Esophagus squamous epithelium (tissue), 5 donors: ENCODE measurements at regions not wholly inside any gene's neighbourhood (a gene's known extent, or its start where the extent isn't known, plus 50 kb on each side); places are given as distances from the start of the nearest gene placed in this dataset.
A peak's percentile ranks its signal among the peaks of the same experiment; 100 is the strongest.

Experiments used
- DNase-seq: peaks from one replicate; lab custom pipeline; 2025; lab: John Stamatoyannopoulos, UW
- H3K27ac ChIP-seq, 4 donors: fragments of 200-600 bp; sonication (generic); one replicate each; pipeline ENCODE4 v1.5.1; 2016 to 2019; ENCODE audit warnings: mild to moderate bottlenecking in 1 of 4
- H3K27me3 ChIP-seq, 4 donors: fragments of 200-600 bp; sonication (generic); 1 replicate in 3 of 4; 2 replicates in 1 of 4; pipeline versions ENCODE4 v1.5.1 to v1.6.0; 2017 to 2021; ENCODE audit warnings: antibody characterized with exemption in 1 of 4
- H3K36me3 ChIP-seq, 3 donors: fragments of 200-600 bp; sonication (generic); one replicate each; pipeline ENCODE4 v1.5.1; 2016 to 2019
- H3K4me1 ChIP-seq, 3 donors: fragments of 200-600 bp; sonication (generic); one replicate each; pipeline ENCODE4 v1.5.1; 2017 to 2019
- H3K4me3 ChIP-seq, 4 donors: fragments of 200-600 bp; sonication (generic); 1 replicate in 3 of 4; 2 replicates in 1 of 4; pipeline ENCODE4 v1.5.1; 2016 to 2019; ENCODE audit warnings: mild to moderate bottlenecking in 2 of 4, moderate library complexity in 1 of 4
- H3K9me3 ChIP-seq, 3 donors: fragments of 200-600 bp; sonication (generic); one replicate each; pipeline ENCODE4 v1.5.1; 2016 to 2019
- CTCF ChIP-seq, 6 experiments: fragments of 450-650 bp in 4 of 6; fragments of 200-600 bp in 2 of 6; sonication (generic) in 2 of 6; IDR thresholded peaks; one replicate each; pipeline ENCODE4 v1.5.1; 2016 to 2019; ENCODE audit warnings: antibody characterized with exemption in 6 of 6, mild to moderate bottlenecking in 4 of 6, moderate library complexity in 4 of 6
- POLR2A ChIP-seq, 4 donors: fragments of 450-650 bp; IDR thresholded peaks; one replicate each; pipeline ENCODE4 v1.6.1; 2017; ENCODE audit warnings: antibody characterized with exemption in 4 of 4, mild to moderate bottlenecking in 4 of 4, moderate library complexity in 3 of 4
- WGBS, 2 donors: methylation state at CpG; one replicate each; pipeline ENCODE4 v1.1.5; 2018; 5-methylcytosine and 5-hydroxymethylcytosine counted together
- intact Hi-C: fragments of 100-400 bp; cut with DNase I; formaldehyde crosslinking; loops from one replicate; pipeline ENCODE4 v1.15.0; 2022
- donor health status: DM: yes; HTN: yes; CAD: no.

GRCh38 chr20:24153101-24154040, 164.8 kb upstream of the GGTLC1 start:
- Histone ChIP-seq H3K27ac (no peak overlapping the region), H3K27me3 (peaks cover 0 to 10% (median 0%) of the 10 kb centered on the region in 4 donors), H3K36me3 (no peaks in the 10 kb centered on the region), H3K4me1 (no peaks in the 10 kb centered on the region), H3K4me3 (no peak overlapping the region), H3K9me3 (no peaks in the 10 kb centered on the region)
- TF ChIP-seq POLR2A (IDR thresholded peaks at IDR 0.05), result no peak
- no peak for TF ChIP-seq CTCF (IDR thresholded peaks at IDR 0.05)
- intact Hi-C loops, result no loop called here
- DNase-seq, result no peak
- 78 to 81% methylated on average over 15 of the region's 15 CpGs for WGBS, 2 donors

GRCh38 chr20:24151621-24152294, 163.2 kb upstream of the GGTLC1 start:
- Histone ChIP-seq H3K27ac (no peak overlapping the region), H3K4me3 (no peak overlapping the region), H3K9me3 (no peaks in the 10 kb centered on the region), H3K36me3 (no peaks in the 10 kb centered on the region), H3K27me3 (peaks cover 0 to 10% (median 0%) of the 10 kb centered on the region in 4 donors), H3K4me1 (no peaks in the 10 kb centered on the region)
- no peak for TF ChIP-seq POLR2A (IDR thresholded peaks at IDR 0.05)
- no peak for TF ChIP-seq CTCF (IDR thresholded peaks at IDR 0.05)
- no peak for DNase-seq
- 75 to 81% methylated on average over 5 of the region's 6 CpGs for WGBS, 2 donors
- intact Hi-C loops, result no loop called here

GRCh38 chr20:24150406-24150805, 161.8 kb upstream of the GGTLC1 start:
- WGBS, 2 donors, result 100% methylated on average over 1 of the region's 7 CpGs; no CpG with 5 or more reads in 1 of the 2 donors
- Histone ChIP-seq H3K27me3 (peaks cover 0 to 3% (median 0%) of the 10 kb centered on the region in 4 donors), H3K9me3 (no peaks in the 10 kb centered on the region), H3K4me3 (no peak overlapping the region), H3K36me3 (no peaks in the 10 kb centered on the region), H3K4me1 (no peaks in the 10 kb centered on the region), H3K27ac (no peak overlapping the region)
- intact Hi-C loops, result no loop called here
- DNase-seq, result no peak
- no peak for TF ChIP-seq CTCF (IDR thresholded peaks at IDR 0.05)
- TF ChIP-seq POLR2A (IDR thresholded peaks at IDR 0.05), result no peak

- Histone ChIP-seq H3K4me1 (no peaks in the 10 kb centered on the region), H3K36me3 (no peaks in the 10 kb centered on the region), H3K4me3 (no peak overlapping the region), H3K9me3 (no peaks in the 10 kb centered on the region), H3K27me3 (no peaks in the 10 kb centered on the region), H3K27ac (no peak overlapping the region)
- TF ChIP-seq POLR2A (IDR thresholded peaks at IDR 0.05) (no peak), CTCF (IDR thresholded peaks at IDR 0.05) (peak in 1 of 6 experiments; percentile 42)
- 59 to 70% methylated on average over 7 to 10 of the region's 10 CpGs for WGBS, 2 donors
- intact Hi-C loops, result no loop called here
- no peak for DNase-seq
Measured at GRCh38 chr20:24149881-24150307, 161.3 kb upstream of the GGTLC1 start.

- Histone ChIP-seq H3K27ac (no peak overlapping the region), H3K4me1 (no peaks in the 10 kb centered on the region), H3K27me3 (no peaks in the 10 kb centered on the region), H3K36me3 (no peaks in the 10 kb centered on the region), H3K9me3 (no peaks in the 10 kb centered on the region), H3K4me3 (no peak overlapping the region)
- intact Hi-C loops, result no loop called here
- TF ChIP-seq POLR2A (IDR thresholded peaks at IDR 0.05) (no peak), CTCF (IDR thresholded peaks at IDR 0.05) (no peak)
- no peak for DNase-seq
- WGBS, 2 donors, result 43 to 46% methylated on average over 1 of the region's 1 CpG
Measured at GRCh38 chr20:24149175-24149574, 160.6 kb upstream of the GGTLC1 start.
